Large intestine (tissue), 3 donors: ENCODE measurements at regions not wholly inside any gene's neighbourhood (a gene's known extent, or its start where the extent isn't known, plus 50 kb on each side); places are given as distances from the start of the nearest gene placed in this dataset.

Experiments used
- DNase-seq, 2 donors: peaks; one replicate each; pipeline versions ENCODE4 v3.0.0 to v3.0.0-alpha.2; 2013
- H3K27ac ChIP-seq: one replicate; pipeline ENCODE4 v1.5.1; 2013; ENCODE audit warnings: low read length
- H3K27me3 ChIP-seq: 2 replicates; pipeline ENCODE4 v1.6.1; 2013; ENCODE audit warnings: low read length; ENCODE audit not compliant: control insufficient read depth, insufficient read depth
- H3K36me3 ChIP-seq: 2 replicates; pipeline ENCODE4 v1.6.1; 2013; ENCODE audit warnings: low read length; ENCODE audit not compliant: control insufficient read depth, insufficient read depth
- H3K4me1 ChIP-seq: one replicate; pipeline ENCODE4 v1.6.1; 2013; ENCODE audit warnings: low read length; ENCODE audit not compliant: control insufficient read depth, insufficient read depth
- H3K4me3 ChIP-seq: one replicate; pipeline ENCODE4 v1.5.1; 2013; ENCODE audit warnings: low read length
- H3K9me3 ChIP-seq: one replicate; pipeline ENCODE4 v1.6.1; 2013; ENCODE audit warnings: mild to moderate bottlenecking, low read depth, low read length, moderate library complexity; ENCODE audit not compliant: control insufficient read depth
- WGBS: methylation state at CpG from one replicate; pipeline ENCODE4 v1.1.5; 2013; ENCODE audit warnings: low lambda C conversion rate; ENCODE audit not compliant: insufficient coverage; 5-methylcytosine and 5-hydroxymethylcytosine counted together

DNA sequence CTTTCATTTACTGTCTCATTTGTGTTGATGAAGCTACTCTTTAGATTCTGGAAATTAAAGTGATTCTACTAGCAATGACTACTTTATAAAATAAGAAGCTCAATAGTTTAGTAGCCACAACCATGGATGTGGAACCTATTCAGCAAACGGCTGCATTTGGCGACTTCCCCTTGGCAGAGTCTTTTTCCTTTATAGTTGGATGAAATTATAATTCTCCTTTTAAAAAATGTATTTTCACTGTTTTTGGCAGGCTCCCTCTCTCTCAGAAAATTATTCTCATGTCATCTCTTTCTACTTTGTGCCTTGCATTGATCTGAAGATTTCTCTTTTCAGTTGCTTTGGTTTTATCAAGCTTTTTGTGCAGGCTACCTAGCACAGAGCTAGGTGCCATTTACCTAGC lies 50.6 kb upstream of the KCNN2 start:
- H3K27me3 ChIP-seq = no peaks in the 10 kb centered on the region
- no peaks in the 10 kb centered on the region for H3K9me3 ChIP-seq
- no peak overlapping the region for H3K4me3 ChIP-seq
- 100% methylated on average over 1 of the region's 2 CpGs for WGBS
- no peak overlapping the region for H3K27ac ChIP-seq
- DNase-seq = no peak
- no peaks in the 10 kb centered on the region for H3K36me3 ChIP-seq
- H3K4me1 ChIP-seq = no peaks in the 10 kb centered on the region

DNA sequence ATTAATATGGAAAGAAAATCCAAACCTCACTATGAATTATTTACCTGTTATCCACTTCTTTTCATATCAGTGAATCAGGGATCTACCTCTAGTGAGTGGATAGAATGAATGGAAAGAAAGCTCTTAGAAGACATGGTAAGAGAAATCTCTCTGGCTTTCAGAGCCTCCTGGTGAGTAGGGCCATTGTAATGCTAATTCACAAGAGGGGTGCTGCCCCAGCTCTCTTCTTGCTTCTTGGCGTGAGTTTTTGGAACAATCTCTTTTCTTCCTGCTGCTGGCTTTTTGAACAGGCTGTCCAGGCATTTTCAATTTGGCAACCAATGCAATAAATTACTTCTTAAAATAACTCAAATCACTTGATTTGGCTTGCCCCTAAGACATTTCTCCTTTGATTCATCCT lies 49.9 kb upstream of the KCNN2 start:
- no peak for DNase-seq
- H3K9me3 ChIP-seq = no peaks in the 10 kb centered on the region
- no peak overlapping the region for H3K4me3 ChIP-seq
- H3K27me3 ChIP-seq = no peaks in the 10 kb centered on the region
- 86% methylated on average over 1 of the region's 1 CpG for WGBS
- no peaks in the 10 kb centered on the region for H3K36me3 ChIP-seq
- H3K27ac ChIP-seq = no peak overlapping the region
- no peaks in the 10 kb centered on the region for H3K4me1 ChIP-seq
